HG02943 (cell line): ENCODE measurements at regions not wholly inside any gene's neighbourhood (a gene's known extent, or its start where the extent isn't known, plus 50 kb on each side); places are given as distances from the start of the nearest gene placed in this dataset.
"Not testable (repeated sequence)": the region's sequence is repeated elsewhere in the genome, so short reads cannot be mapped to it uniquely, and the experiment has no call there.

Experiments used
- ATAC-seq: cut with Tn5 transposase; IDR thresholded peaks from one replicate; pipeline ENCODE4 v1.9.1; 2021; ENCODE audit warnings: mild to moderate bottlenecking, low read depth, moderate library complexity; ENCODE audit not compliant: unreplicated experiment

DNA sequence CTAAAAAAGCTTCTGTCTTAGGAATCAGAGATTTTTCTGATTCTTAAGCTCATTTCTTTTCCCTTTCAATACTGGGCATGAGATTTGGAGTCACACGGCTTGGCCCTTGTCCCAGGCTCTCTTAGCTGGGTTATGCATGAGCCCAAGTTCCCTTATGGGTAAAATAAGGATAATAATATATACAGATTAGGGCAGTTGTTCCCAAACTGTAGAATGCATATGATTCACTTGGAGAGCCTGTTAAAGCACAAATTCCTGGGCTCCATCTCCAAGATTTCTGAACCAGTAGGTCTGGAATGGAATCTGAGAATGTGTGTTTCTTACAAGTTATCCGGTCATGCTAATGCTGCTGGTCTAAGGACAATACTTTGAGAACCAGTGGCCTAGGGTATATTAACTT, 154.0 kb downstream of the REEP3 start:
- no peak for ATAC-seq

DNA sequence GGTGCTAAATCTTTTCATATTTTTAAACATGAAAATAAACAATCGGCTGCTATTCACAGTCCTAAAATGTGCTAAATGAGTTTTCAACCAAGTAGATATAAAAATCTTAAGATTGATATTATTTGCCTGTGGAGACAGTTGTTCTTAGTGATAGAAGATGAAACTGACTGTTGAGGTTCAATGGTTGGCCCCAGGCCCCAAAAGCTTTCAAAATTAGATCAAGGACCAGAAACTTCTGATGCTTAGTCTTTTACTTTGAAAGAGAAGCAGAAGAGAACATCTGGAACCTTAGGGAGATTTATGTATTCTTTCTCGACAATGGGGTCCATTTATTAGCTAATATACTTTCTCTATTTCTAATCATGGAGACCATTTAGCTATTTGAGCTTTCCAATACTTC, 155.8 kb downstream of the REEP3 start:
- no peak for ATAC-seq

DNA sequence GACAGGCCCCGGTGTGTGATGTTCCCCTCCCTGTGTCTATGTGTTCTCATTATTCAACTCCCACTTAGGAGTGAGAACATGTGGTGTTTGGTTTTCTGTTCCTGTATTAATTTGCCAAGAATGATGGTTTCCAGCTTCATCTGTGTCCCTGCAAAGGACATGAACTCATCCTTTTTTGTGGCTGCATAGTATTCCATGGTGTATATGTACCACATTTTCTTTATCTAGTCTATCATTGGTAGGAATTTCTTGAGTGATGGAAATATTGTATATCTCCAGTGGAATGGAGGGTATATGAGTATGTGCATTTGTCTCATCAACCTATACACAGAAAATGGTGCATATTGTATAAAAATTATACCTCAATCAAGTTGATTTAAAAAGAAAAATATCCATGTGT, 159.3 kb downstream of the REEP3 start:
- not testable (repeated sequence) for ATAC-seq

DNA sequence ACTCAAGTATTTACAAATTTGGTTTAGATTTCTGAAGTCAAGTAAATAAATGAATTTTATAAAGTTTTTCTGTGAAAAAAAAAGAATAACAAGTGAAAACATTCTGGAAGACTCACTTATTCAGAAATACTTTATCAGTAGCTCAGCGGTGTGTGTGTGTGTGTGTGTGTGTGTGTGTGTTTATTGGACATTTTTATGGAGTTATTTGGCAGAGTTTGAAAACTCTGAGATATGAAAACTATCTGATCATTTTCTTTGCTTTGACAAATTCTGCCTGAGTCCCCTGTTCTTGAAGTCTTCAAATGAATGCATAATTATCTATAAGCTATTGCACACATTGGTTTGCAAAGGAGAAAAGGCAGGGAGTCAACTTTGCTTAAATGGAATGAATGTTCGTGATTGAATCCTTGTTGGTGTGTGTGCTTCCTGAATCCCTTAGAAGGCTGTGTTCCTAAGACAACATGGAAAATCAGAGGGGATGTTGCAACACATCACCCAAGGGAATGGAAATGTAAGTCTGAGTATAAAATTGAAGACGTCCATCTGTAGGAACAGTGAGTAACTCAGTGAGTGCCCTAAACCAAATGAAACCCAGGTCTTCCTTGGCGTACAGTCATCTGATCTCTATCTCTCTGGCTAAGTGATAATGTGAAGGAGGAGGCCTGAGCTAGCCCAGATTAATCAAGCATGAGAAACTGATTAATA, 160.9 kb downstream of the REEP3 start:
- ATAC-seq = no peak

DNA sequence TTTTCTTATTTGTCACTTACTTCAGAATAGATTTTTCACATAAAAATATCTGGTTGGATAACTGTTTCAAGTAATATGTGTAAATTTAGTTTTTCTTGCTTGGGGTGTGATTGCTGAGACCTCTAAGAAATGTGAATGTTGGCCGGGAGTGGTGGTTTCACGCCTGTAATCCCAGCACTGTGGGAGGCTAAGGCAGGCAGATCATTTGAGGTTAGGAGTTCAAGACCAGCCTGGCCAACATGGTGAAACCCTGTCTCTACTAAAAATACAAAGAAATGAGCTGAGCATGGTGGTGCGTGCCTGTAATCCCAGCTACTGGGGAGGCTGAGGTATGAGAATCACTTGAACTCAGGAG, 161.5 kb downstream of the REEP3 start:
- not testable (repeated sequence) for ATAC-seq

DNA sequence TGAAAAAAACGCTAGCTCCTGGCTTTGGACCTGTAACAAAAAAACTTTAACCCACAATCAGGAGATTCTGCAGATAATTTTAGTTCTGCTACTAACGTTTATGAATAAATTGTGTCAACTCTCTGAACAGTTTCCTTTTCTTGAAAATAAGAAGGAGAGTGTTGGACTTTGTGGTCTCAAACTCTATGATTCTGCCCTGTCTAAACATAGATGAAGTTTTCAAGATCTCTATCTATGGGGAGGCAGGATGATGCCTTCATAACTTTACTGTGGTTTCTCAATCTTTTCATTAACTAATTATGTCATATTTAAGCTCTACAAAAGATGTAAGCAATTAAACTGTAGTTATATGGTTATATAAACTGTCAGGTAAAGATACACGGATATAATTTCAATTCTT, 162.0 kb downstream of the REEP3 start:
- ATAC-seq = no peak

DNA sequence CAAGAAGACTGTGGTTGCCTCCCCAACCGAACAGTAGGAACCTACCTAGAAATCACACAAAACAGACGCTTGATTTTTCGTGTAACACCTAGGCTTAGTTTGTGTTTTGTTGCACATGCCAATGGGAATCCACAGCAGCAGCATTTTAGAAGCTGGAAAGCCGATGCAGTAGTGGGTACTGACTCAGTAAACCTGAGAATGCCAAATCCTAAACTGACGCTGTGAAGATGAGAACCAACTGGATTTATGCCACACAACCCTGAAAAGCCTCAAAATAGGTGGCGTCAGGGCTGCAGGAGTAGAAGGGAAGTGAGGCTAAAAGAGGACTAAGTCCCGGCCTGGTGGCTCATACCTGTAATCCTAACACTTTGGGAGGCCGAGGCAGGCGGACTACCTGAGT, 162.5 kb downstream of the REEP3 start:
- no peak for ATAC-seq

DNA sequence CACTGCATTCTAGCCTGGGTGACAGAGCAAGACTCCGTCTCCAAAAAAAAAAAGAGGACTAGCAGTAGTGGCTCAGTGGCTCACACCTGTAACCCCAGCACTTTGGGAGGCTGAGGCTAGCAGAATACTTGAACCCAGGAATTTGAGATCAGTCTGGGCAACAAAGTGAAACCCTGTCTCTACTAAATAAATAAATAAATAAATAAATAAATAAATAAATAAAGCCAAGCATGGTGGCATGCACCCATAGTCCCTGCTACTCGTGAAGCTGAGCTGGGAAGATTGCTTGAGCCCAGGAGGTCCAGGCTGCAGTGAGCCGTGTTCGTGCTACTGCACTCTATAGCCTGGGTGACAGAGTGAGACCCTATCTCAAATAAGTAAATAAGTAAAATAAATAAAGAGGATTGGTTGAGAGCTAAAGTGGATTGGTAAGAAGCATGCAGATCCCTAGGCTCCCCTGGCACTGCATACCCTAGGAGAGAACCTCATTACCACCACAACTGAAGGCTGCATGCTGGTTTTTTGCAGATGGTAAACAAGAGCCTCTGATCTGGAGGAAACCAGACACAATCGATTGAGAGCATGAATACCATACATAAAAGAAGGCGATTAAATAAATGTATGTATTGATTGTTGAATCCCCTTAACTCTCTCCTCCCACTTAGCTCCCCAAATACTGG, 163.2 kb downstream of the REEP3 start:
- no peak for ATAC-seq

DNA sequence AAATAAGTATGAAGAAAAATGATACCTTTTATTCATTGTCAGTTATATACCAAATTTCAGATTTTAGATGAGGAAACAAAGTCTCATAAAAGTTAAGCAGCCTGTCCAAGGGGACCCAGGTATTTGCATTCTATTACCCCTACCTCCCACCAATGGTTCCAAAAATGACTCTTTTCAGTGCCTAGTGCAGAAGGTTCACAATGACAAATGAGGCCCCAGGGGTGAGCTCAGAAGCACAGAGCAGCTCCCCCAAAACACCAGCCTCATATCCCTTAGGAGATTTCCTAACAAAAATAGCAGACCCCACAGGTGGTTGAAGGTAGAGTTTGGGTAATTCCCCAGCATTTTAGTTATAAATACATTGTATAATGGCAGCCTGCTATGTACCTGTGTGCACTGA, 168.6 kb downstream of the REEP3 start:
- no peak for ATAC-seq

DNA sequence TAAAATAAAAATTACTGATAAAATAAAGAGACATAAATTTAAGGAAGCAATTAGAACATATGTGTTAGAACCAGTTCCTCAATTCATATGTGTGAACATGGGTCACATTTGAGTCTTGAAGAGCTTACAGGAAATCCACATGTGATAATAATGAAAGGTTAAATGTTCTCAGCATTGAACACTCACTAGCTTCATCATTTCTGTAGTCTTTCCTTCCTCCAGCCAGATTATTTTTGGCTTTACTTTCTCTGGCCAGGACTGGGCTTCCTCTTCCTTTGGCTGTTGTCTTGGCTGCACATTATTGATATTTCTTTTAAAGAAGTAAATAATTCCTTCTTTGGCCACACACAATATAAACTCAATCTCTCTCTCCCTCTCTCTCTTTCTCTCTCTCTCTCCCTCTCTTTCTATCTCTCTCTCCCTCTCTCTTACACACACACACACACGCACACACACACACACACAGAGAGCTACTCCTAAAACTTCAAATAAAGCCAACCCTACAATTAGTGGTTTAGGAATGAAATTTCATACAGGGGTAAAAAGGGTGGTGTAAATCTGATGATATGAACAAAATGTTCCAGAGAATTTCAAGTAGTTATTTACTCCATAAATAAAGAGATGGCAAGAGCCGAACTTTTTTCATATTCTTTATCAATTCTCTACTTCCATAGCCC, 171.2 kb downstream of the REEP3 start:
- ATAC-seq = no peak

DNA sequence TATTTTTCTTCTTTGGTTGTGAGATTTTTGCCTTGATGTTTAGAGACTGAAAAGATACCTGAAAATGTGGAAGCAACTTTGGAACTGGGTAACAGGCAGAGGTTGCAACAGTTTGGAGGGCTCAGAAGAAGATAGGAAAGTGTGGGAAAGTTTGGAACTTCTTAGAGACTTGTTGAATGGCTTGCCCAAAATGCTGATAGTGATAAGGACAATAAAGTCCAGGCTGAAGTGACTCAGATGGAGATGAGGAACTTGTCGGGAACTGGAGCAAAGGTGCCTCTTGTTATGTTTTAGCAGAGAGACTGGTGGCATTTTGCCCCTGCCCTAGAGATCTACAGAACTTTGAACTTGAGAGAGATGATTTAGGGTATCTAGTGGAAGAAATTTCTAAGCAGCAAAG, 171.8 kb downstream of the REEP3 start:
- not testable (repeated sequence) for ATAC-seq

DNA sequence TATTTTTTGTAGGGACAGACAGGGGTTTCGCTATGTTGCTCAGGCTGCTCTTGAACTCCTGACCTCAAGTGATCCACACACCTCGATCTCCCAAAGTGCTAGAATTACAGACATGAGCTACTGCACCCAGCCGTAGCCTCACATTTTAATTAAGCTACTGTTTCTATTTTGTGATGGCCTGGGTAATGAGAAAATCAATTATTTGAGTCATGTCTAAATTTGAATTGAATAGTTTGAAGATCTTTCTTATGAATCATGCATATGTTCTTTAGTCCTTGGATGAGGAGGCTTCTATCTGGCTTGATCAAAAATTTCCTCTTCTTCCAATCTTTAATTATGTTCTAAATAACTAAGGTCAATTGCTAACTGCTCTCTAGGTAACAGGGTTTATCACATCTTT, 175.0 kb downstream of the REEP3 start:
- no peak for ATAC-seq

DNA sequence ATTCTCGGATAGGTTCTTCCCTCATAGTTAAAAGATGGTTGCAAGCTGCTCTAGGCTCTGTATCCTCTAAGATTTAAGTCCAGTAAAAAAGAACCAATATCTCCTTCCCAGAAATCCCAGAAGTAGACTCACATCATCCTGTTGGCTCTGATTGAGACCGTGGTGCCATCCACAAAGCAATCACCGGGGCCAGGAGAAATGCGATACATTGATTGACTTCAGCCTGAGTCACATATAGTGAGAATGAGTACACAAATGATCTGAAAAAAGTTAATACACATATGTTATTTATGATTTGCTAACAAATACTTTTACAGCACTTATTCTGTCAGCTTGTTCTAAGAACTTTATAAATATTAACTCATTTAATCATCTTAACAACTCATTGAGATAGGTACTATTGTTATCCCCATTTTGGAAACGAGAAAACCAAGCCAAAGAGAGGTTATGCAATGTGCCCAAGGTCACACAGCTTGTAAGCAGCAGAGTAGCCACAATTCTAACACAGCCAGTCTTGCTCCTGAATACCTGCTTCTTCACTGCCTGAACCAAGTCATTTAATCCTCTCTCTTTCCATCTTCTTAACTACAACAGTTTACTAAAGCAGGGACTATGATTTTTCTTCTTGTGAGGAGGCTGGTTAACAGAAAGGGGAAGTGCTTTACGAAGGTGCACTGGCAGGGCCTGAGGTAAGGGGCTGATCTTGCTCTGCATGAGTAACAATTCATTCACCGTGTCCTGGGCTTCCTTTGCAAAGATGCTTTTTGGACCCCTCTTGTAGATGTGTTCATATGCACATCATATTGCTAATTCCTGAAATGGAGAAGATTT, 177.0 kb downstream of the REEP3 start:
- ATAC-seq = no peak

DNA sequence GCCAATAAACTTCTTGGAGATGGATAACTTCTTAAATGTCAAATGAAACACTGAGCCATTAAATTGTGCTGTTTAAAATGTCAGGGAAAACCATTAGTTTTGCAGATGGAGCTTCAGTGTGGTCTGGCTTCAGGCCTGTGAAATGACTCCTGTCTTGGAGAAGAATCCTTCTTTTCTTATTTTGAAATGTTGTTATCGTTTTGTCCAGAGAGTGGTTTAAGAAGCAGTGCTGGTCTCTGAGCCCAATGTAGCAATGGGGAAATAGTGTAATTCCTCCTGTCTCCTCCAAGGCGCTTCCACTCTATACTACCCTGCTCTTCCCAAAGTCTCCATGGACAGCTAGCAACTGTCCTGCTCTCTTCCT, 177.6 kb downstream of the REEP3 start:
- ATAC-seq = no peak

DNA sequence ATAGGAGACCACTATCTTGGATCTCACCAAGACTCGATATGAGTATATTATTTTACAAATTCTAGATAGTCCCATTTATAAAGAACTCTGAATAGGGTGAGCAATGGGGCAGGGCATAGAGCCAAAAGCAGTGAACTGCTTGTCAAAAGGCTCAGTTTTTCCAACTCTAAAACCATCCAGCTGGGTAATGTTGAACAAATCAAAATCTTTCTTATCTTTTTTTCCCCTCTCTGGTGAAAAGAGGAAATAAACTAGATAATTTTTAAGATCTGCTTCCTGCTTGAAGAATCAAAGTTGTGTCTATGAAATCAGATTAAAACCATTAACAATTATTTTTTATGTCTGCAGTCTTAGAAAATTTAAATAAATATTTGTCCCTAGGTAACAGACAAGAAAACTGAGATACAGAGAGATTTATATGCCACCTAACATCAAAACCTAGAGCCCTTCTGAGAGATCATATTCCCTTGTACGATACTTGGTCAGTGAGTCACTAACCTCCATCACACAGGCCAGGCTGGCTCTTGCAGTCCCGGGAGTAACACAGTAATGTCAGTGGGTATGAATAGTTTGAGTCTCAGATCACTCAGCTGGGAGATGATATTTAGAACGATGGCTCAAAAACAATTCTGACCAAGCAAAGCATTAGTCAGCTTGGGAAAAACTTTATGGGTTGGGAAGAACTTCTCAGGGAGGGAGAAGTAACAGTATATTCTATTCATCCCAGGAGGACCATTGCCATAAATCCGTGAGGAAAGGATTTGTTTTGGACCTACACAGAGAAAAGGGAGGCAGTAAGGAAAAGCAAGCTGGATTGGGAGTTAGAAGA, 178.8 kb downstream of the REEP3 start:
- ATAC-seq = no peak

DNA sequence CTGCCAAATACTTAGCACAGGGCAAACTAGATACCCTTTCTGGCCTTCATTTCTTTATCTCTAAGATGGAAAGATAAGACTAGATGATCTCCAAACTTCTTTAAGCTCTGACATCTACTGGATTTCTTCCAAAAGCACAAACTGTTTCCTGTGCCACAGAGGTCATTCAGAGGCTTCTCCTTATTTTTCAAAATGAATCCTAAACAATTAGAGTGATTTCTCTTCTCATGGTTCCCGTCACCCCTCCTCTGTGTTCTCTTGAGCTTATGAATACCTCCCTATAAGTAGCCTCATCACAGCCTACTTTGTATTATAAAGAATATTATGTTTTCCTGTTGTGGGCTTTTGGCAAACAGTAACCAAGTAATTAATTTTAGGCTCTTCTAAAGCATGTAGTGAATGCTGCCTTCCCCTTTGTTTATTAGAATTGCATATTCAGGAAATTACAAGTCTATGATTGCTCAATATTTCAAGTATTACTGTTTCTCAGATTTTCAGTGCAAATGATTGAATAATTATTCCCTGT, 179.5 kb downstream of the REEP3 start:
- no peak for ATAC-seq

DNA sequence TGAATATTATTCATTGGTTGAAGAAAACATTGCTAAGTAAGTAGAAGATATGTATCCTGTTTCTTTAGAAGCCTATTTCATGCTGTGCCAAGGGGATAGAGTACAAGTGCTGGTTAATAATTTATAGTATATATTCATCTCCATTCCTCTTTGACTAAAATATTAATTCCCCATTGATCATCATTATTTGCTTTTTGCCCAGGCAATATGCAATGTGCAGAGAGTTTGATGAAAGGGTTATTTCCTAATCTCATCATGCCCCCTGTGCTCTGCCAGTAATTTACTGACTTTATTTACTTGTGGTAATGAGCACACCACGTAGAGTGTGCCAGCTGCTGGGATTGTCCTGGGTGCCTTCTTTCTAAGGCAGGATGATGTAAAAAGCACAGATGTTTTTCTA, 180.9 kb downstream of the REEP3 start:
- no peak for ATAC-seq

DNA sequence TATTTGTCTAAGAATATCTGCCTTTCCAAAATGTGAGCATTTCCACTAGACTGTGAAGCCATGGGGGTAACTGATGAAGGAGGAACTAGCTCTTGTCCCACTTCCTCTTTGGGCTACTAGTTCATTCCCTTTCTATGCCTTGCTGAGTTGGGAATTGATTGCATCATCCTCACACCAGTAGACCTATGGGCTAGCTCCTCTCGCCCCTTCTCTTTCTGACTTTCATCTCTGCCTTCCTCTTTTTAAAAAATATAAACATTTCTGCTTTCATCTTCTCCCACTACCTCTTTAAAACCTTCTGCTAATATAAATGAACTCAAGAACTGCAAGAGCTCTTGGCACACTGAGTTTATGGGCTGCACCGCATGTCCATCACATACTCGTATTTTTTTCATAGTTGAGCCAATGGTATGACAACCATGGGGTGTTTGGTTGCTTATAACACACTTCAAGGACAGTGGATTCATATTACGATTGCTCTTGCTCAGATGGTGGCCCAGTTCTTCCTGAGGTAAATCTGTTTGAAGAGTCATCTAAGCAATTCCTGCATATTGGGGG, 182.0 kb downstream of the REEP3 start:
- ATAC-seq = no peak

DNA sequence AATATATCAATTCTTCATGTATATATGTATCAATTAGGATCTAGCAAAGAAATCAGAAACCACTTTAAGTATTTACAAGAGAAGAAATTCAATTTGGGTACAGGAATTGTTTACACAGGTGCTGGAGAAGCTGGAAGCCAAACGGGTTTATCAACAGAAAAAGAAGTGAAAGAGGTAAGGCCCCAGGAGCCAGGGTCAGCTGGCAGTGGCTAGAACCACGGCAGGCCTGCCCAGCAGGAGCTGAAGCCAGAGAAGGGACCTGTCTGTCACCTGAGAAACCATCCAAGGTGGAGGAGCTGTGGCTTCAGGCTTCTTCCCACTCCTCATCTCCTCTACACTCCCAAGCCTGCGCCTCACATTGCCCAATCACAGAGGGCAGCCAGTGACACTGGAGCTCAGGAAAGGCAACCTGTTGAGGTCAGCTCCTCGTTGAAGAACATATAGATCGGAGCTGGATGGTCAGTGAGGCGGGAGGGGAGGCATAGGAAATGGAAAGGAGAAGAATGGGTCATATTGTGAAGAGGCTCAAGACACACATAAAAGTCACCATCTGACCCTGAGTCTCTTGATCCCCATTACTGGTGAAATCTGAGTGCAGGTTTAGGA, 182.6 kb downstream of the REEP3 start:
- no peak for ATAC-seq
